ENCODE measurements at regions not wholly inside any gene's neighbourhood (a gene's known extent, or its start where the extent isn't known, plus 50 kb on each side); places are given as distances from the start of the nearest gene placed in this dataset.

DNA sequence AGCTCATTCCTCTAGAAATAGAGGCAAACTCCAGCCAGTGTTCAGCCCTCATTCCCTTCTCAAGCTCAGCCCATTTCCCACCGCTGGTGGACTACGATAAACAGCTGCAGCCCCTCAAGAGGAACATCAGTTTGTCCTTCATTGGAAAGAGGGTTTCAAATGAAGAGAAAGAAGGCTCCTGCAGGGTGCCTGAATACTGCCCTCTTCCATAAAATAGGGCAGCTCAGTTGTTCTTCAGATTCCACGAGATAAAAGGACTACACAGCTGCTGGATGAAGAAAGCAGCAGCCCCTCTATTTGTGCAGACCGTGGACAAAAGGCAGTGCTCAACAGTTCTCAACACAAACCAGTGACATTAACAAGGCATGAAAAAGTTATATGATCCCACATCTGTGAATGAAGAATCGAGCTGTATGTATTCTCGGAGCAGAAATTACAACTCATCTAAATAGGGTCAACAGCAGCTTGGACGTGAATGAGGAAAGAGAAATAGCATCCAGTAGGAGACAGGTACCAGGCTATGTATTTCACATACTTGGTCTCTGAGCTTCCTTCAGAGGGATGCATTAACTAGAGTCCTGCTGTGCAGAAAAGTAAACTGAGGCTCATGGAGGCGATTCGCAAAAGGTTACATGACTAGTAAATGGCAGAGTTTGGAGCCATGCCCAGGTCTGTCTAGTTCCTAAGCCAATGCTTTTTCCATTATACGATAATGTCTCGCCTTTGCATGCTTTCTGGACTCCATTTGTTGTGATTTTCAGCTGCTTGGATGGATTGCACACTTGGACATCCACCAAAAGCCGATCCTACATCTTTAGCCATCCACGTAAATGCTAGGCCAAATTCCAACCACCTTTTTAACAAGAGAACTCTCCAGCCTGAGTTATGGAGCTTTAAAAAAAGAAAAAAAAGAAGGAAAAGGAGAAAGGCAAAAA lies 301.2 kb upstream of the PPARGC1A start:
- TF ChIP-seq POLR2A (IDR thresholded peaks at IDR 0.05; ENCODE audit: low read length) (no peak), GATA1 (IDR thresholded peaks at IDR 0.05; ENCODE audit: low read depth, low read length) (no peak)
